ENCODE measurements at regions not wholly inside any gene's neighbourhood (a gene's known extent, or its start where the extent isn't known, plus 50 kb on each side); places are given as distances from the start of the nearest gene placed in this dataset.

DNA sequence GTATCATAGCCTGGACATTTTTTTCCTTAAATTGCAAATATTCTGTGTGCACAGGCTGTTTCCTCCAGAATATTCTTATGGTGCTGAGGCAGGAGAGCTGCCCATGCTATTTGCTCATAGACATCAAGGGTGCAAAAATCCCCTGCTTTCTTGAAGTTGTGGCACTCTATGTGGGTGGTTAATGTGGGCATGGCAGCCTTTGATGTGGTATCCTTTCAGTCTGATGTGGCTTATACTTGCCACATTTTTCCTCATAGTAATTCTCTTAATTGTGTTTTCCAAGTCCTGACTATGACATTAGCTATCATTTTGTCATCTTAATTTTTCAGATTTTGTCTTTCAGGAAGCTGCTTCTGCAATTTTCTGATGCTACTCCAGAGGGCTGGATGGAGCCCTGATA is 353.3 kb downstream of the YTHDC2 start:
- TF ChIP-seq, protein P1, sequence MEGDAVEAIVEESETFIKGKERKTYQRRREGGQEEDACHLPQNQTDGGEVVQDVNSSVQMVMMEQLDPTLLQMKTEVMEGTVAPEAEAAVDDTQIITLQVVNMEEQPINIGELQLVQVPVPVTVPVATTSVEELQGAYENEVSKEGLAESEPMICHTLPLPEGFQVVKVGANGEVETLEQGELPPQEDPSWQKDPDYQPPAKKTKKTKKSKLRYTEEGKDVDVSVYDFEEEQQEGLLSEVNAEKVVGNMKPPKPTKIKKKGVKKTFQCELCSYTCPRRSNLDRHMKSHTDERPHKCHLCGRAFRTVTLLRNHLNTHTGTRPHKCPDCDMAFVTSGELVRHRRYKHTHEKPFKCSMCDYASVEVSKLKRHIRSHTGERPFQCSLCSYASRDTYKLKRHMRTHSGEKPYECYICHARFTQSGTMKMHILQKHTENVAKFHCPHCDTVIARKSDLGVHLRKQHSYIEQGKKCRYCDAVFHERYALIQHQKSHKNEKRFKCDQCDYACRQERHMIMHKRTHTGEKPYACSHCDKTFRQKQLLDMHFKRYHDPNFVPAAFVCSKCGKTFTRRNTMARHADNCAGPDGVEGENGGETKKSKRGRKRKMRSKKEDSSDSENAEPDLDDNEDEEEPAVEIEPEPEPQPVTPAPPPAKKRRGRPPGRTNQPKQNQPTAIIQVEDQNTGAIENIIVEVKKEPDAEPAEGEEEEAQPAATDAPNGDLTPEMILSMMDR (IDR thresholded peaks at IDR 0.05; ENCODE audit: insufficient read depth, low read length, poor library complexity, severe bottlenecking): no peak
- TF ChIP-seq EZH2phosphoT487 (conservative IDR thresholded peaks at IDR 0.05; ENCODE audit: low read length): no peak

Data from SU-DHL-6 (cell line).